ENCODE measurements at regions not wholly inside any gene's neighbourhood (a gene's known extent, or its start where the extent isn't known, plus 50 kb on each side); places are given as distances from the start of the nearest gene placed in this dataset.

DNA sequence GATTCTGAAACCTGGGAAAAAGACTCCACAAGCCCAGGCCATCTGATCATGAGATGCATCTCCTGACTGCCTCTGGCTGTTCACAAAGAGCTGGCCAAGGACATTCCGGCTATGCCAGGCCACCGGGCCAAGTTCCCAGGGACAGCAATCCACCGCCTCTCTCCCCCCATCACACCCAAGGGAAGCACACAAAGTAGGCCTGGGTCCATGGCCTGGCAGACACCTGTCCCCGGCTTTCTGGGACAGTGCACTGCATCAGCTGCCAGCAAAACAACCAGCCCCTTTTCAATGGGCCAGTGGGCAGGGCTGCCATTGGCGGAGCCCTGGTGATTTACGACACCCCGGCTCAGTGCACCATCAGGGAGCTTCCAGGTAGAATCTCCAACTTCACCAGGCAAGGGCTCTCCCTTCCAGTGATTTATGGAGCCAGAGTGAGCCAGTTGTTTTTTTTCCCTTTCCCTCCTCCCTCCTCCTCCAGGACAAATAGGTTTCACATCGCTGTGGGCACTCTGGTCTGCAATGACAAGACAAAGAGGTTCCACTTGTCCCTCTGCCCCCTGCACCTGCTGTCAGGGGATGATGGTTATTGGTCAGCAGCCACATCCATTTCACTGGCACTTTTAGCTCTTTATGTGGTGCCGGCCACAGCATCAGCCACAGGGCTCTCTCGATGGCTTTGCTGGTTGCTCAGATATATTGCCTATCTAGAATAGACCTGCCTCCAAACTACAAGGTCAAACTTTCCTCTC lies 149.6 kb downstream of the SLC38A6 start:
- no peak for DNase-seq (ENCODE audit: low read depth)

GRCh38 chr14:61129168-61129745 lies 148.2 kb downstream of the SLC38A6 start:
- no peak for DNase-seq (ENCODE audit: low read depth)

DNA sequence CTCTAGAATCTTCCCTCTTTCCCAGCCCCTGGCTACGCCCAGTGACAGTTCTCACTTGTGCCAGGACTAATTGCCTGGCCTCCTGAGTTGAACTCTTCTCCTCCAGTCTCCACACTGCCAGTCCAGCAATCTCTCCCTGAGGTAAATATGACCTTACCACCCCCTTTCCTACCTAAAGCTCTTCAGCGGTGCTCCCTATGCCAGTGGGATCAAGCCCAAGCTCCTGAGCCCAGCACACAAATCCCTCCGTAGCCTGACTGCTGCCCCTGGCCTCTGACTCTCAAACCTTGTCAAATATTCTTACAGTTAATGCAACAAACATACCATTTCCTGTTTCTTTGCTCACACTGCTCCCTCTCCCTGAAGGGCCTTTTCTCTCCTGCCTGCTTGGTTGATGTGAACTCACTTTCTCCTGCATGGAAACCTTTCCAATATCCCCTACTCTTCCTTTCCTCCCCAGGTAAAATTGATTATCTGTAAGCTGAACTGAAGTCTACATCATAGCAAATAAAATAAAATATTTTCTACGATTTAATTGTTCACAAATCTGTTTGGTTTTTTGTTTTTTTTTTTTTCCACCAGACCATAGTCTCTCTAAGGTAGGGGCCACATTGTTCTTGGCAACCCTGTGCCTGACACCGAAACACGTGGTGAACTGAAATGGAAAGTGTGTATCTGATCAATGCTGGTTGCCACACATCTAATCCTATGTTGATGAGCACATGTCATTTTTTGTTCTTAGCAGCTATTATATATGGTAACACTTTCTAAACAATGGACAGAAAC lies 147.5 kb downstream of the SLC38A6 start:
- DNase-seq (ENCODE audit: low read depth): no peak

DNA sequence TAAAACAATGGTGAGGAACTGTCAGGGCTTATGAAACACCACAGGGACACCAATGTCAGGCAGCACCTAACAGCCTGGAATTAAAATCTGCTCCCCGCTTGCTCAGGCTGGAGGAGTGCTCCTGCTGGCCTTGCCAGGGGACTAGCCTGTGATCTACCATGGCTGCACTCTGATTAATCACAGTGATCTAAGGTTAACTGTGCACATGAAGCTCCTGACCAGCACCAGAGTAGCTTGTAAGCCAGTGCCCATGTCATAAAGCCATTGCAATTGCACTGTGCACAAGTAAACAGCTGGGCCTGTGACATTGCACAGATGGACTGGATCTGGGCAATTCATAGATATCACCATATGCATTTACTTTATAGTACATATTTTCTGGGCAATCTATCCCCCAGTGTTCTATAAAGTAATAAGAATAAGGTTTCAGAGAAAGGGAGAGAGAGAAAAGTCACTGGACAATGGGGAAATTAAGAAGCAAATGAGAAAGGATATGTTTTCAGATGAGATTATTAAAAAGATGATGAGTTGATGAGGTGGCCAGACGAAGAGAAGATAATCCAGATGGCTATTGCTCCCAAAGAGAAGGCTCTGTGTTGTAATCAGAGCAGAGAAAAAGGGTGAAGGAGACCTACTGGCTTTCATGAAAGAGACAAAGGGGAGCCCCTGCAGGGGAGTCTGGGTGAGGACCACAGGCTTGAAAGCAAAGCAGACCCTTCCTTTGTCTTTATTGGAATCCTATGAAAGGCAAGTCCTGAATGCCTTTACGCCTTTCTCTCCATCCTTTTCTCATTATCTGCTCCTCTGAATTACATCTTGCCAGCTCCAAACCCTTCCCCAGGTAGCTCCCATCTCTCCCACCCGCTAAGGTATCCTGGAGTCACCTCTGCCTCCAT lies 145.8 kb downstream of the SLC38A6 start:
- no peak for DNase-seq (ENCODE audit: low read depth)

DNA sequence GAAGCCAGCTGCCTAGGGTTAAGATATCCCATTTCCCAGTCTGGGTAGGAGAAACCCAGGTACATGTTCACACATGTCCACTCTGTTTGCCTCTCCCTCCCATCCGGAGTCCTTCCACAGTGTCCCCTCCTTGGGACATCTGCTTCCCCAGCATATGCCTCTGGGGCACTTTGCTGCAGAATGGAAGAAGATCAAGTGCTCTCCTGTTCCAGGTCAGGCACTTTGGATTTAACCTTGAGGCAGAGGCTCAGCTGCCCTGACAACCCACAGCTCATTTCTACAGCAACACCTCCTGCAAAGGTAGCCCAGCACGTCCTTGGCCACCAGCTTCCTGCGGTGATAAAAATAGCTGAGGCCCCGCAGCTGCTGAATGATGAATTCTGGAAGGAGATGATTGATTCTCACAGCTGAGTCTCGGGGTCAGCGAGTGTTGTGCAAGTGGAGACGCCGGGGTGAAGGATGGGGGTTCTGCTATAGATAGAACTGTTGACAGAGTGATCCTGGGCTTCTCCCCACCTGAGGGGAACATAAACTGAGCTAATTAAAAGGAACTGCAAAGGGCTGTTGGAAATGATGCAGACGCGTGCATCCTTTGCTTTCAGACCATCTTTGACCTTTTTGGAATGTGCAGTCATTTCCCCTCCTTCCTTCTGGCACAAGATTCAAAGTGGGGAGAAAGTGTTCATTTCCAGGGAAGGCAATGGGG lies 145.0 kb downstream of the SLC38A6 start:
- no peak for DNase-seq (ENCODE audit: low read depth)

DNA sequence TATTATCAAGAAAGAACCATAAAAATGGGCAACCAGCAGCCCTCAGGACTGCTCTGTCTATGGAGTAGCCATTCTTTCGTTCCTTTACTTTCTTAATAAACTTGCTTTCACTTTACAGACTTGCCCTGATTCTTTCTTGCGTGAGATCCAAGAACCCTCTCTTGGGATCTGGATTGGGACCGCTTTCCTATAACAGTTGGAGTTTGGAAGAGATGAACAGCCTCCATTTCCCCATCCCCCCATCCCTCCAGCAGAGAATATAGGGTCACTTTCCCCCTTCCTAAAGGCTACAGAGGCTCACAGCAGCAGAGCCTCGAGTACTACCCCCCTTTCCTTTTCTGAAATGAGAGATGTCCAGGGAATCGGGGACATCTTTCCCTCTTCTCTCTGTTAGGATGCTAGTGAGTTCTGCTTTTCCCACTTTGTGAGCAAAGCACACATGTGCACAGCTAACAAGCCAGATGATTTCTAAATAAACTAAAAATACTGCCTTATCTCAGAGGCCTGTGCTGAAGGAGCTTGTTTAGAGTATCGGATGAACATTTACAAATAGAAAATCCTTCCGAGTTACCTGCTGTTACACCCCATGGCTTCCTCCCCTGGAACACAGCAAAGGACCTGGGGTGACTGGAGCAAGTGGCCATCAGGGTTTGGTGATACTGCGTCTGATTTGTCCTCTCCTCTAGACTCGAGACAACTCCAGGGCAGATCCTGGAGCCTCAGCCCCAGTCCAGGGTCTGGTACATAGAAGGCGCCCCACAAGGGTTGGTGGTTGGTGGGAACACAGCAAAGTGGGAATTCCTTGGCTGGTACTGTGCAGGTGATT lies 144.2 kb downstream of the SLC38A6 start:
- no peak for DNase-seq (ENCODE audit: low read depth)

DNA sequence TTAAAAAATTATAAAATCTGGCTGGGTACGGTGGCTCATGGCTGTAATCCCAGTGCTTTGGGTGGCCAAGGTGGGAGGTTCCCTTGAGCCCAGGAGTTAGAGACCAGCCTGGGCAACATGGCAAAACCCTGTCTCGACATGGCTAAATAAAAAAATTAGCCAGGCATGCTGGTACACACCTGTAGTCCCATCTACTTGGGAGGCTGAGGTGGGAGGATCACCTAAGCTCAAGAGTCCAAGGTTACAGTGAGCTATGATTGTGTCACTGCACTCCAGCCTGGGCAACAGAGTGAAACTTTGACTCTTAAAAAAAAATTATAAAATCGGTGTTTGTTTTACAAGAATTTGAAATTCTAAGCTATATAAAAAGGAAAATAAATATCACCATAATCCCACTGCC lies 141.8 kb downstream of the SLC38A6 start:
- no peak for DNase-seq (ENCODE audit: low read depth)

DNA sequence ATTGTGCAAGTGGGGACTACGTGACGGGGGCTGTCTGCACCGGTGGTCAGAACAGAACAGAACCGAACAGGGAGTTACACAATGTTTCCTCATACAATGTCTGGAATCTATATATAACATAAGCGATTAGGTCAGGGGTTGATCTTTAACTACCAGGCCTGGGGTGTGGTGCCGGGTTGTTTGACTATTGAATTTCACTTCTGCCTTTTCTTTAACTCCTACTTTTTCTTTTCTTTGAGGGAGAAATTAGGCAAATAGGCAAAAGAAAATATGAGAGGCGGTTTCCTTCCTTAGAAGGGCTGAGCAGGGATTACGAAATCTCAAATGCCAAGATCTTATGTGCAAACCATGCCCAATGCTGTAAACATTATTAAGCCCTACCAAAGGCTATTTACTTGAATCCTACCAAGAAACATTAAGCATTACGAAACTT lies 140.3 kb downstream of the SLC38A6 start:
- no peak for DNase-seq (ENCODE audit: low read depth)

DNA sequence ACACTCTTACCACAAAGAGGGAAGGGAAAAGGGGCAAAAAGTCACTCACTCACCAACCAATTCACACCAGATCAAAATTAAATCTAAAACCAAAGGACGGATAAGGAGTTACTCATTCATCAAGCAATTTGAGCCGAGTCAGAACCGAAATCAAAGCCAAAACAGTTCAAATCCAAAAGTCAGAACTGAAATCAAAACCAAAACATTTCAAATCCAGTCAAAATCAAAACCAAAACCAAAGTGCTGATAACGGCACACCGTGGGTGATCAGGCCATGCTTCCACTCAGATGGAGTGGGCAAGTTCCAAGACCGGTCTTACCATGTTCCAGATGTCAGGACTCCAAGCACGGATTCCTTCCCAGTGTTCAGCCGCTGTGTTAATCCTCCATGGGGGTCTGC lies 139.5 kb downstream of the SLC38A6 start:
- no peak for DNase-seq (ENCODE audit: low read depth)

DNA sequence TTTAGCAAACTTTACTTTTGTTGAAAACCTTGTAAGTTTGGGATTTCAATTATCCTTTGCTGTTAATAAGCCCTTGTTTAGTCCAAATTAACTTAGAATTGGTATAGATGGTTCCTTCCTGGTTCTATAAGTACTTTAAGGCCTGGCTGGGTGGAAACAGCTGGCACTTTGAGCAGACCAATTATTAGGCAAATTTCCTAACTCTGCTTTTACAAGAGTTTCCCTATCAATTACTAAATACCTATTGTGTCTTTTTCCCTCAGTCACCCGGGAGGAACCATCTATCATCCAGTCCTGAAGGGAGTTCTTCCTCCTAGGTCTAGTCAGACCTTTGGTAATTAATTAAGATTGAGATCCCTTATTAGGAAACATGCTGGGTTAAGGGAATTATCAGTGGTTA lies 138.0 kb downstream of the SLC38A6 start:
- DNase-seq (ENCODE audit: low read depth): no peak

- DNase-seq (ENCODE audit: low read depth): no peak
These were observed 135.3 kb downstream of the SLC38A6 start for GRCh38 chr14:61116369-61116768.

GRCh38 chr14:61113561-61114225 lies 132.6 kb downstream of the SLC38A6 start:
- no peak for DNase-seq (ENCODE audit: low read depth)

GRCh38 chr14:61112506-61112905 lies 131.5 kb downstream of the SLC38A6 start:
- DNase-seq (ENCODE audit: low read depth): no peak

DNA sequence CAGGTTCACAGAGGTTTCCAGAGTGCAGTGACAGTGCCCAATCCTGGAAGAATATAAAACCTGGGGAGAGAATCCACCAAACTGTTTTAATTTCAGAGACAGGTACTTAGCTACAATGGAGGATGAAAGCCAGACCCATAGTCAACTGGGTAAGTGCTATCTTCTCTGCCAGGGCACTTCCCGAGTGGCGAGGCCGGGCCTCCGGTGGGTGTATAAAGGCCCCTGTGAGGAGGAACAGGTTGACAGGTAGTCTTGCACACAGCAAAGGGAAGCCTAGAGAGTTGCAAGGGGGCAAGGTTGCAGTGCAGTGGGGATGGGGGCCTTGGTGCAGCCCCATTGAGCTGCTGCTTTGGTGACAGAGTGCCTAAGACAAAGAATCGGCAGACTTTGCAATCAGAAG lies 130.7 kb downstream of the SLC38A6 start:
- DNase-seq (ENCODE audit: low read depth): no peak

DNA sequence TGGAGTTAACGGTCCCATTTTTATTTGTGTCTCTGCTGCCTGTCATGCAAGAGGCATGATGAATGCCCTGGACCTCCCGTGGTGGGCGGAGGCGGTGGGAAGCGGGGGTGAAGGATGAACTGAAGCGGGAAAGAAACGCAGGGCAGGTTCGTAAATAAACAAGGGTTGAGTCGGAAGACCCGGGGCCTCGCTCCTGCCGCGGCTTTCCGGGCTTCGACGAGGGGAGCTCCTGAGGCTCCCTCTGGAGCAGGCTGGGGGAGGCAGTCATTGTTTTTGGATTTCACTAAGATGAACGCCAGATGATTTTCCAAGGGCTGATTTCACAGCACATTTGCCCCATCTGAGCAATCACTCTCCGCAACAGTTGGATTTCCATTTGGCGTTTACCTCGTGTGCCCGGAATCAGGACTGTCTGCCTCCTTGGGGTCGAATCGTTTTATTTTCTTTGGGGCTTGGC lies 130.2 kb downstream of the SLC38A6 start:
- no peak for DNase-seq (ENCODE audit: low read depth)

DNA sequence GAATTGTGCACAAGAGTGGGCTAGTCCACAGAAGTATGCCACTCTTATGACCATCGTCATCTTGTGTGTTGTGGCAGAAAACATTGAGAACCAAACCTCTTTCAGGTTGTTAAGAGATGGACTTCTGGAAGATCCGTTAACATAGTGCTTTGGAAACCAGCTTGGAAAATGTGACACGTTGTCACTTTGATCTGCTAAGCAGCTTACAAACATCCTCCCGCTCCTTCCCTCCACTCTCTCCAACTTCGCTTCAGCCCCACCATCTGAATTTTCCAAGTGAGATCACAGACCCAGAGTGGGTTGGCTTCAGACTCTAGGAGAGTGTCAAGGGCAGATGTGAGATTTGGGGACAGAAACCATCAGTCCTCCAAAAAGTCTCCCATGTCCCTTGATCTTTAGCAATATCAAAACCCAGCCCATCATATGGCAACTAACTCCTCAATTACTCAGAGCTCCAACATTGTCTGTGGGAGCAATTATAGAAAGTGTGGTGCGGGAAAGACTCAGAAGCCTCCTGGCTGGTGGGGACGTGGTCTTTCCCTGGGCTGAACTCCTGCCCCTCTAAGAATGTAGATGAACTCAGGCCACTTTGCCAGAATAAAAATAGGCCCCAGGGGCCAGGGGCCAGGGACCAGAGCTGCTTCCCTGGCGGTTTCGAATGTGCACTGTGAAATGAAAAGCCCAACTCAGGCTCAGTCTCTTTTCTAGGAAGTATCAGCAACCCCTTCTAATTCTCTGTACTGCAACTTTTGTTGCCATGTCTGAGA lies 129.5 kb downstream of the SLC38A6 start:
- DNase-seq (ENCODE audit: low read depth): no peak

- no peak for DNase-seq (ENCODE audit: low read depth)
These were observed 128.2 kb downstream of the SLC38A6 start for GRCh38 chr14:61109288-61109687.

- DNase-seq (ENCODE audit: low read depth): no peak
These were observed 127.6 kb downstream of the SLC38A6 start for GRCh38 chr14:61108496-61109141.
